HEK293T (cell line): ENCODE measurements at regions not wholly inside any gene's neighbourhood (a gene's known extent, or its start where the extent isn't known, plus 50 kb on each side); places are given as distances from the start of the nearest gene placed in this dataset.
"Not testable (repeated sequence)": the region's sequence is repeated elsewhere in the genome, so short reads cannot be mapped to it uniquely, and the experiment has no call there.

ENCODE experiments used
- BHLHE40 ChIP-seq: fragments of 450-650 bp; IDR thresholded peaks from 2 replicates; pipeline ENCODE4 v1.6.1; 2016; ENCODE audit warnings: mild to moderate bottlenecking, moderate library complexity, borderline replicate concordance
- CTBP1 ChIP-seq: fragments of 450-650 bp; IDR thresholded peaks from 2 replicates; pipeline ENCODE4 v1.6.1; 2016; ENCODE audit warnings: borderline replicate concordance
- ELF4 ChIP-seq: fragments of 450-650 bp; IDR thresholded peaks from 2 replicates; pipeline ENCODE4 v1.6.1; 2017; ENCODE audit warnings: antibody characterized with exemption
- FOXM1 ChIP-seq: fragments of 450-650 bp; IDR thresholded peaks from 2 replicates; pipeline ENCODE4 v1.6.1; 2017; ENCODE audit warnings: mild to moderate bottlenecking, borderline replicate concordance
- HDGF ChIP-seq: fragments of 450-650 bp; IDR thresholded peaks from 2 replicates; pipeline ENCODE4 v1.6.1; 2017; ENCODE audit warnings: antibody characterized with exemption, borderline replicate concordance
- L3MBTL2 ChIP-seq: fragments of 450-650 bp; conservative IDR thresholded peaks from 2 replicates; pipeline ENCODE4 v1.6.1; 2016; ENCODE audit warnings: mild to moderate bottlenecking
- LEF1 ChIP-seq: fragments of 450-650 bp; IDR thresholded peaks from 2 replicates; pipeline ENCODE4 v1.6.1; 2017; ENCODE audit warnings: mild to moderate bottlenecking, borderline replicate concordance
- NFRKB ChIP-seq: fragments of 450-650 bp; IDR thresholded peaks from 2 replicates; pipeline ENCODE4 v1.6.1; 2016; ENCODE audit warnings: mild to moderate bottlenecking, moderate library complexity
- SUZ12 ChIP-seq: fragments of 450-650 bp; IDR thresholded peaks from 2 replicates; pipeline ENCODE4 v1.6.1; 2016; ENCODE audit warnings: mild to moderate bottlenecking
- ZNF384 ChIP-seq: fragments of 450-650 bp; IDR thresholded peaks from 2 replicates; pipeline ENCODE4 v1.6.1; 2016

DNA sequence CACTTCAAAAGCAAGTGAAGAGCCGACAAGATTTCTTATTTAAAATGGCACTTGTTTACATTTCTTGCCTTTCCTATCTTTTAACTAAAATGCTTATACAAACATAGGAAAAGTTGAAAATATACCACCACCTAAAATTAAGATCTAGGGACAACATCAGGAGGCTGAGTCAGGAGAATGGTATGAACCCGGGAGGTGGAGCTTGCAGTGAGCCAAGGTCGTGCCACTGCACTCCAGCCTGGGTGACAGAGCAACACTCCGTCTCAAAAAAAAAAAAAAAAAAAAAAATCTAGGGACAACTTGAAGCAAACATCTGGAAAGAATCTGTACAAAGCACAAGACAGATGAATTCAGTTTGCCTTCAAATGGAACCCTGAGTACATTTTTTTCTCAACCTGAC is 1455.3 kb downstream of the KHDRBS2 start:
- not testable (repeated sequence) for TF ChIP-seq L3MBTL2, SUZ12, FOXM1, LEF1, ZNF384, HDGF, ELF4, BHLHE40, CTBP1, NFRKB
